ENCODE measurements at regions not wholly inside any gene's neighbourhood (a gene's known extent, or its start where the extent isn't known, plus 50 kb on each side); places are given as distances from the start of the nearest gene placed in this dataset.

DNA sequence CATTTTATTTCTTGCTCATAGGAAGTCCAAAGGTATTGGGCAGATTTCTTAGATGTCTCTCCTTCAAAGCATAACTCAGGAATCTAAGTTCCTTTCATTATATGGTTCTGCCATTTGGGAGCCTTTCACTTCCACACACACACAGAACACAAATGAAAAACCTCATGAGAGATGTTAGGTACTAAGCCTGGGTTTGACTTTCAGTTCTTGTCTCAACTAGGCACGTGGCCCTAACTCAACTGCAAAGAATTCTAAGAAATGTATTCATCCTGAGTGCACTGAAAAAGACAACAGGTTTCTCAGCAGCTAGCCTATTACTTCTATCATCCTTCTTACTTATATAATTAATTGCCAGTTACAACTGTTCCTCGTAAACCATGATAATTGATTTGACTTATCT, 190.0 kb upstream of the SAMSN1 start:
- Histone ChIP-seq H3K4me3 (no peak overlapping the region), H3K27ac (no peak overlapping the region), H3K36me3 (ENCODE audit: insufficient read depth, low read length) (no peaks in the 10 kb centered on the region), H3K9ac (ENCODE audit: insufficient read length) (no peak overlapping the region), H3K9me3 (ENCODE audit: low read depth, low read length) (no peaks in the 10 kb centered on the region)
- no peak for TF ChIP-seq EZH2 (IDR thresholded peaks at IDR 0.05)
- TF ChIP-seq FOXP2 (optimal IDR thresholded peaks at IDR 0.05; ENCODE audit: control extremely low read depth, extremely low read length, insufficient read depth) = no peak
- no peak for TF ChIP-seq POLR2AphosphoS5 (IDR thresholded peaks at IDR 0.05; ENCODE audit: borderline replicate concordance, low read depth, low read length)
- DNase-seq (ENCODE audit: low read depth, low spot score) = no peak

DNA sequence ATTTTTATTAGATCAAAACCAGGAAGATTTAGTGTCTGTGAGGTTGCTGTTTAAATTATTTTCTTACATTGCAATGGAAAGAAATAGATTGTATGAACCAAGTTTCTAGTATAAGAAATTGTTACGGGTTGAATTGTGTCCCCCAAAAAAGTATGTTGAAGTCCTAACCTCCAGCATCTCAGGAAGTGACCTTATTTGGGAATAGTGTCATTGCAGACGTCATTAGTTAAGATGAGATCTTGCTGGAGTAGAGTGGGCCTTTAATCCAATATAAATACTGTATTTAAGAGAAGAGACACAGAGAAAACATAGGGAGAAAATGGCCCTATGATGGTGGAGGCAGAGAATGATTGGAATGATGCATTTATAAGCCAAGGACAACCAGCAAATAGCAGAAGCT, 188.7 kb upstream of the SAMSN1 start:
- Histone ChIP-seq H3K27ac (no peak overlapping the region), H3K4me3 (no peak overlapping the region), H3K9ac (ENCODE audit: insufficient read length) (no peak overlapping the region), H3K9me3 (ENCODE audit: low read depth, low read length) (no peaks in the 10 kb centered on the region), H3K36me3 (ENCODE audit: insufficient read depth, low read length) (no peaks in the 10 kb centered on the region)
- TF ChIP-seq POLR2AphosphoS5 (IDR thresholded peaks at IDR 0.05; ENCODE audit: borderline replicate concordance, low read depth, low read length) (no peak), EZH2 (IDR thresholded peaks at IDR 0.05) (no peak), FOXP2 (optimal IDR thresholded peaks at IDR 0.05; ENCODE audit: control extremely low read depth, extremely low read length, insufficient read depth) (no peak)
- DNase-seq (ENCODE audit: low read depth, low spot score) = no peak

DNA sequence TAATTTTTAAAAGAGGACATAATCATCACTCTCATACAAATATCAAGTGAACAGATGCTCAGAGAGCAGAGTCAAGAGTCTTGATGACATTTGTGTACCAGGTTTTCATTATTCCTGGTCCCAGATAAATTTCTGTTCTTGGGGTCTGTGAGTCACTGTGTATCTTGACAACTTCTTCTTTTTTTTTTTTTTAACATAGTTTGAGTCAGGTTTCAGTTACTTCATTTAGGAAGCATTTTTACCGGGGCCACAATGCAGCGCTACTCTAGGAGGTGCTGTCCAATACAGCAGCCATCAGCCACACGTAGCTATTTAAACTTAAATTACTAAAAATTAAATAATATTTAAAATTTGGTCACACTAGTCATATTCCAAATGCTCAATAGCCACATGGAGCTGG, 188.1 kb upstream of the SAMSN1 start:
- TF ChIP-seq FOXP2 (optimal IDR thresholded peaks at IDR 0.05; ENCODE audit: control extremely low read depth, extremely low read length, insufficient read depth) (no peak), EZH2 (IDR thresholded peaks at IDR 0.05) (no peak), POLR2AphosphoS5 (IDR thresholded peaks at IDR 0.05; ENCODE audit: borderline replicate concordance, low read depth, low read length) (no peak)
- H3K9ac ChIP-seq (ENCODE audit: insufficient read length) = no peak overlapping the region
- no peak overlapping the region for H3K27ac ChIP-seq
- H3K36me3 ChIP-seq (ENCODE audit: insufficient read depth, low read length) = no peaks in the 10 kb centered on the region
- no peak for DNase-seq (ENCODE audit: low read depth, low spot score)
- no peak overlapping the region for H3K4me3 ChIP-seq
- no peaks in the 10 kb centered on the region for H3K9me3 ChIP-seq (ENCODE audit: low read depth, low read length)

DNA sequence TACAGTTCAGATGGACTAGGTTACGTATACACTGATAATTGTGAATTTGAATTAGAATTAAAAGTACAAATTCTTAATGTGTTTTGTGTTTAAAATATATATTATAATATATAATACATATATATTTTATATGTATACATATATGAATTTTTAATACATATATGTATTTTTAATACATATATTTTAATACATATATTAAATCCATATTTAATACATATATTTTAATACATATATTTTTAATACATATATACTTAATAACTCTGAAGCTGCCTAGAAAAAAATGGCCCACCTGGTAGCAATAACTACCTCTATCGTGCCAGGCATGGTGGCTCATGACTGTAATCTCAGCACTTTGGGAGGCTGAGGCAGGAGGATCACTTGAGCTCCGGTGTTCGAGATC, 179.1 kb upstream of the SAMSN1 start:
- no peak for TF ChIP-seq FOXP2 (optimal IDR thresholded peaks at IDR 0.05; ENCODE audit: control extremely low read depth, extremely low read length, insufficient read depth)
- no peak for TF ChIP-seq POLR2AphosphoS5 (IDR thresholded peaks at IDR 0.05; ENCODE audit: borderline replicate concordance, low read depth, low read length)
- no peak for TF ChIP-seq EZH2 (IDR thresholded peaks at IDR 0.05)
- no peaks in the 10 kb centered on the region for H3K9me3 ChIP-seq (ENCODE audit: low read depth, low read length)
- DNase-seq (ENCODE audit: low read depth, low spot score) = no peak
- no peak overlapping the region for H3K4me3 ChIP-seq
- no peaks in the 10 kb centered on the region for H3K36me3 ChIP-seq (ENCODE audit: insufficient read depth, low read length)
- H3K27ac ChIP-seq = no peak overlapping the region
- H3K9ac ChIP-seq (ENCODE audit: insufficient read length) = no peak overlapping the region

DNA sequence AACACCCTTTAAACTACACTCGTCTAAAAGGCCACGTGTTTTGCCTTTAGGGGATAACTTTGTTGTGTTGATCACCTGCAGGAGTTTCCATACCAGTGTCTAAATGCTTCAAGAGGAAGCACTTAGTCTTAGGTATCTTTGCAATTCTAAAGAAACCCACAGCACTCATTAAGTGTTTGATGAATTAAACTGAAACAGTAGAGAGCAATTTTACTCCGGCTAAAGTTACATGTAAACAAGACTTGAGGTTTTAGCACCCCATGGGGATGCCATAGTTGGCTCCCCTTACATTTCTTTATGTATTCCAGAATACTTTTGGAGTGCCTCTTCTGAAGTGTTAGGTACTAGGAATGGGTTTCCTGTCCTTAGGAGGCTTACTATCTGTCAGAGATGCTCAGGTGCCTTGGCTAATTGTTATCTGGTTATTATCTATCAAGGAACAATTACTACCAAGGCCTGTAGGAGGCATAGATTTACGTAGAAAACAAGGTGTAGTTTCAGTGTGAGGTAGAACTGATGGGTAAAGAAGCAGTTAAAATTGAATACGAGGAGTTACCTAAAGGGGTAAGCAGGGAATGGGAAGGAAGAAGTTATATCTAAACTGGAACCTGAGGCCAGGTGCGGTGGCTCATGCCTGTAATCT, 176.8 kb upstream of the SAMSN1 start:
- Histone ChIP-seq H3K4me3 (no peak overlapping the region), H3K27ac (no peak overlapping the region), H3K9ac (ENCODE audit: insufficient read length) (no peak overlapping the region), H3K36me3 (ENCODE audit: insufficient read depth, low read length) (no peaks in the 10 kb centered on the region), H3K9me3 (ENCODE audit: low read depth, low read length) (no peaks in the 10 kb centered on the region)
- DNase-seq (ENCODE audit: low read depth, low spot score) = no peak
- TF ChIP-seq POLR2AphosphoS5 (IDR thresholded peaks at IDR 0.05; ENCODE audit: borderline replicate concordance, low read depth, low read length) = no peak
- TF ChIP-seq EZH2 (IDR thresholded peaks at IDR 0.05) = no peak
- TF ChIP-seq FOXP2 (optimal IDR thresholded peaks at IDR 0.05; ENCODE audit: control extremely low read depth, extremely low read length, insufficient read depth) = no peak

DNA sequence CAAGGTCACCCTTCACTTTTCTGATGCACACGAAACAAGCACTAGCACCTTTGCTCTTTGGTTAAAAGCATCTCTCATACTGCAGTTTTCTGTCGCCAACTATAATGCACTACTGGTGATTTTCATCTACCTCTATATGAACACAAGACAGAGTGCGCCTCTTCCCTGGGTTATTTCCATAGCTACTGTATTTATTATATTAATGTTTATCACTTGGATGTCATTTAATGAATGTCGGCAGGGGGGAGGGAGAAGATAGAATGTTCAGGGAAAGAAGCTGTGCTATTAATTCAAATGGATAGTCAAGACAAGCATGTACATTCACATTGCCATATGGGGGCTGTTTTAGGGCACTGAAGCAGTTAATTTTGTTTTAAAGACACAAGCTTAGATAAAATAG, 174.1 kb upstream of the SAMSN1 start:
- H3K9me3 ChIP-seq (ENCODE audit: low read depth, low read length) = no peaks in the 10 kb centered on the region
- no peaks in the 10 kb centered on the region for H3K36me3 ChIP-seq (ENCODE audit: insufficient read depth, low read length)
- H3K9ac ChIP-seq (ENCODE audit: insufficient read length) = no peak overlapping the region
- TF ChIP-seq EZH2 (IDR thresholded peaks at IDR 0.05) = no peak
- TF ChIP-seq FOXP2 (optimal IDR thresholded peaks at IDR 0.05; ENCODE audit: control extremely low read depth, extremely low read length, insufficient read depth) = no peak
- TF ChIP-seq POLR2AphosphoS5 (IDR thresholded peaks at IDR 0.05; ENCODE audit: borderline replicate concordance, low read depth, low read length) = no peak
- H3K4me3 ChIP-seq = no peak overlapping the region
- no peak for DNase-seq (ENCODE audit: low read depth, low spot score)
- no peak overlapping the region for H3K27ac ChIP-seq

DNA sequence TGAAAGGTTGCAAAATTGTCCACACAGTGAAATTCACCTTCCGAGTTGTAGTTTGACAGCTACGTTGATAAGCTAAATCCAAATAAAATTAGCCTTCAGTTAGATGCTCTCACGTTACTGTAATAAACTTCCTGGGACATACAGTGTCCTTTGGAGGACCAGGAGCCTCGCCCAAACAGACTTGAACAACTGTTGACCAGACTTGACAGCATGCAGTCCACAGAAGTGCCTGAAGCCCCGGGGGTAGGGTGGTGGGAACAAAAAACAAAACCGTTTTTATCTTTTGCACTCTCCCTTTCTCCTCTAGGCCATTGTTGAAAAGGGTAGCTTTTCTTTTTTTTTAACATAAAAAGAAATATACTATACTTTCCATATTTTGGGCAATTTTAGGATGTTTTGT, 172.8 kb upstream of the SAMSN1 start:
- no peaks in the 10 kb centered on the region for H3K9me3 ChIP-seq (ENCODE audit: low read depth, low read length)
- H3K4me3 ChIP-seq = no peak overlapping the region
- H3K36me3 ChIP-seq (ENCODE audit: insufficient read depth, low read length) = no peaks in the 10 kb centered on the region
- no peak for DNase-seq (ENCODE audit: low read depth, low spot score)
- TF ChIP-seq POLR2AphosphoS5 (IDR thresholded peaks at IDR 0.05; ENCODE audit: borderline replicate concordance, low read depth, low read length) (no peak), FOXP2 (optimal IDR thresholded peaks at IDR 0.05; ENCODE audit: control extremely low read depth, extremely low read length, insufficient read depth) (no peak), EZH2 (IDR thresholded peaks at IDR 0.05) (no peak)
- no peak overlapping the region for H3K27ac ChIP-seq
- no peak overlapping the region for H3K9ac ChIP-seq (ENCODE audit: insufficient read length)

DNA sequence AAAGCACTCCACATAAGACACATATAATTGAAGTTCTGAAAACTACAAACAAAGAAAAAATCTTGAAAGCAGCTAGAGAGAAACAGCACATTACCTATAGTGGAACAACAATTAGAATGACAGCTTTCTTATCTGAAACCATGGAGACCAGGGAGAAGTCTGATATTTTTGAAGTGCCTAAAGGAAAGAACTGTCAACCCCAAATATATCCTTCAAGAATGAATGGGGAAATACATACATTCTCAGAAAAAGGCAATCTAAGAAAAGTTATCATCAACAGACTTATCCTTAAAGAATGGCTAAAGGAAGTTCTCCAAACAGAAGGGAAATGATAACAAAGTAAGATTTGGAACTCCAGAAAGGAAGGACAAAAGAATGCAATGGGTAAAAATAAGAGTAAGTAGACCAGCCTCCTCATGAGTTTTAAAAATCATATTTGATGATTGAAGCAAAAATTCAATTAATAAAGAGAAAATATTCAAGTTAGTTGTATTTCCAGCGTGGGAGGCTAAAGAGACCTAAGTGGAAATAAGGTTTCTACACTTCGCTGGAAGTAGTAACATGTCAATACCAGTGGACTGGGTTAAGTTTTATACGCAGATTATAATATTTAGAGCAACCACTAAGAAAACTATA, 170.8 kb upstream of the SAMSN1 start:
- TF ChIP-seq FOXP2 (optimal IDR thresholded peaks at IDR 0.05; ENCODE audit: control extremely low read depth, extremely low read length, insufficient read depth) = no peak
- no peak for TF ChIP-seq EZH2 (IDR thresholded peaks at IDR 0.05)
- TF ChIP-seq POLR2AphosphoS5 (IDR thresholded peaks at IDR 0.05; ENCODE audit: borderline replicate concordance, low read depth, low read length) = no peak
- Histone ChIP-seq H3K9ac (ENCODE audit: insufficient read length) (no peak overlapping the region), H3K9me3 (ENCODE audit: low read depth, low read length) (no peaks in the 10 kb centered on the region), H3K4me3 (no peak overlapping the region), H3K27ac (no peak overlapping the region), H3K36me3 (ENCODE audit: insufficient read depth, low read length) (no peaks in the 10 kb centered on the region)
- DNase-seq (ENCODE audit: low read depth, low spot score) = no peak
